HG03457 (cell line): ENCODE measurements at regions not wholly inside any gene's neighbourhood (a gene's known extent, or its start where the extent isn't known, plus 50 kb on each side); places are given as distances from the start of the nearest gene placed in this dataset.

Source experiments
- ATAC-seq: cut with Tn5 transposase; IDR thresholded peaks from one replicate; pipeline ENCODE4 v1.9.1; 2021; ENCODE audit warnings: moderate number of reproducible peaks; ENCODE audit not compliant: unreplicated experiment

- ATAC-seq, result no peak
Measured at GRCh38 chr3:143206955-143207337, 87.4 kb downstream of the CHST2 start.

- peak; percentile 65 for ATAC-seq
Measured at GRCh38 chr3:143207338-143207961, 87.9 kb downstream of the CHST2 start.

GRCh38 chr3:143208976-143209714 is 89.6 kb downstream of the CHST2 start:
- ATAC-seq, result no peak

- no peak for ATAC-seq
Measured at GRCh38 chr3:143209715-143210059, 90.1 kb downstream of the CHST2 start.

- no peak for ATAC-seq
Measured at GRCh38 chr3:143210141-143210540, 90.6 kb downstream of the CHST2 start.

- no peak for ATAC-seq
Measured at GRCh38 chr3:143215059-143215458, 95.5 kb downstream of the CHST2 start.
